Small intestine (tissue), 7 donors: ENCODE measurements at regions not wholly inside any gene's neighbourhood (a gene's known extent, or its start where the extent isn't known, plus 50 kb on each side); places are given as distances from the start of the nearest gene placed in this dataset.
"Not testable (repeated sequence)": the region's sequence is repeated elsewhere in the genome, so short reads cannot be mapped to it uniquely, and the experiment has no call there.

Experiments used
- DNase-seq, 2 donors: peaks; one replicate each; pipeline versions ENCODE4 v3.0.0 to v3.0.0-alpha.2; 2013
- FAIRE-seq: peaks from 2 replicates; lab custom pipeline; 2012; peaks lifted over from hg19 to GRCh38; lab: Jason Lieb, UNC
- H3K27ac ChIP-seq, 3 donors: one replicate each; pipeline ENCODE4 v1.5.1; 2013; ENCODE audit warnings: low read length in 2 of 3, mild to moderate bottlenecking in 2 of 3, control low read depth in 1 of 3, inconsistent platforms in 1 of 3, low read depth in 1 of 3, moderate library complexity in 1 of 3
- H3K27me3 ChIP-seq, 3 donors: one replicate each; pipeline ENCODE4 v1.6.1; 2013; ENCODE audit warnings: low read length in 3 of 3, inconsistent platforms in 1 of 3; ENCODE audit not compliant: control insufficient read depth in 3 of 3, insufficient read depth in 3 of 3
- H3K36me3 ChIP-seq, 3 donors: one replicate each; pipeline ENCODE4 v1.6.1; 2013; ENCODE audit warnings: low read length in 3 of 3, inconsistent platforms in 1 of 3, low read depth in 1 of 3, mild to moderate bottlenecking in 1 of 3, moderate library complexity in 1 of 3; ENCODE audit not compliant: control insufficient read depth in 3 of 3, insufficient read depth in 2 of 3
- H3K4me1 ChIP-seq, 3 donors: one replicate each; pipeline ENCODE4 v1.6.1; 2013; ENCODE audit warnings: low read length in 2 of 3, inconsistent platforms in 1 of 3, low read depth in 1 of 3, mild to moderate bottlenecking in 1 of 3, moderate library complexity in 1 of 3; ENCODE audit not compliant: control insufficient read depth in 3 of 3, insufficient read depth in 2 of 3
- H3K4me3 ChIP-seq, 3 donors: one replicate each; pipeline ENCODE4 v1.5.1; 2013; ENCODE audit warnings: low read length in 3 of 3, control low read depth in 1 of 3, inconsistent platforms in 1 of 3, low read depth in 1 of 3, mild to moderate bottlenecking in 1 of 3, moderate library complexity in 1 of 3
- H3K9me3 ChIP-seq, 2 donors: one replicate each; pipeline ENCODE4 v1.6.1; 2013; ENCODE audit warnings: low read depth in 1 of 2, low read length in 1 of 2; ENCODE audit not compliant: control insufficient read depth in 2 of 2, insufficient read depth in 1 of 2
- WGBS, 3 donors: extraction: QIAGEN DNeasy Blood & Tissue Kit; methylation state at CpG; one replicate each; pipeline ENCODE4 v1.1.7; 2013; 5-methylcytosine and 5-hydroxymethylcytosine counted together
- donor health status: healthy with polysubstance abuse.
- donor health status: control.
- donor health status: control.
- donor health status: Bipolar disorder and iron deficiency.
- donor health status: healthy.

DNA sequence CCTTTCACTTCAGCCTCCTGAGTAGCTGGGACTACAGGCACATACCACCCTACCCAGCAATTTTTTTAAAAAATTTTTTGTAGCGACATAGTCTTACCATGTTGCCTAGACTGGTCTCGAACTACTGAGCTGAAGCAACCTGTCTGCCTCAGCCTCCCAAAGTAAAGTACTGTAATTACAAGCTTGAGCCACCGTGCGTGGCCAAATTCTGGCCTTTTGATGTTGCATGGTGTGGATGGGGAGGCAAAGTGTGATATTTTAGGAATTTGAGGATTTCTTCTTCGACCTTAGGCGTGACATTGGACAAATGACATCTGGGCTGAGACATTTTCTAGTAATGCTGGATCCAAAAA is 81.8 kb downstream of the SYT15B start:
- H3K4me3 ChIP-seq, FAIRE-seq: not testable (repeated sequence)
- no CpG with 5 or more reads among the region's 6 CpGs for WGBS, 3 donors

DNA sequence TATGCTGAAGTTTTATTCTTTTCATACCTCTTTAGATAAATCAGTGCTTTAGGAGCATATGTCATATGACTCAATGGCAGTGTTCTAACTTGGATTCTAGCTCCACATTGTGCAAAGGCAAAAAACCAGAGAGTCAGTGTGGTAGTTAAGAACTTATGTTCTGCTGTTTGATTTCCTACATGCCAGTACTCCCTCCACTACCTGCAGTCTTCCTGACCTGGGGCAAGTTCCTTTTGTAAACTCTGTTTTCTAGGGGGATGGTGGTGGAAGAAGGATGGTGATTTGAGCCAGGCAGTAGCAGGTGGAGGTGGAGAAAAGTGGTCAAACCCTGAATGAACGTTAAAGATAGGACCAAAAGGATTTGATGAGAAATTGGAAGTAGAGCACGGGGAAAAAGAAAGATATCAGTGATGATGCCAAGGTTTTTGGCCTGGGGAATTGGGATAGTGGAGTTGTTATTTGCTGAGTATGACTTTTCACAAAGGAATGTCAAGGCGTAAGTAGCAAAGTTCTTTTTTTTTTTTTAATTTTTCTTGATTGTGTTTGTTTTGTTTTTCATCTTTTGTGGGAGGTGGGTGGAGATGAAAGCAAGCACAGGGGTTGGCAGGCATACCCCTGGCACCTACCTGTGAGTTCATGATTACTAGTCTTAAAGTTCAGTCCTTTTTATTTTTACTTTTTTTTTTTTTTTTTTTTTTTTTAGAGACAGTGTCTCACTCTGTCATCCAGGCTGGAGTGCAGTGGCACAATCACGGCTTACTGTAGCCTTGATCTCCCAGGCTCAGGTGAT is 82.3 kb downstream of the SYT15B start:
- H3K36me3 ChIP-seq, H3K27ac ChIP-seq, H3K4me1 ChIP-seq, DNase-seq, H3K4me3 ChIP-seq, H3K9me3 ChIP-seq, H3K27me3 ChIP-seq: not testable (repeated sequence)
- 51 to 58% (median 56%) methylated on average over 2 to 3 of the region's 4 CpGs for WGBS, 3 donors
- FAIRE-seq = peak; percentile 5

More for the DNA sequence above, 81.8 kb downstream of the SYT15B start:
- DNase-seq, H3K9me3 ChIP-seq, H3K4me1 ChIP-seq, H3K27ac ChIP-seq, H3K27me3 ChIP-seq, H3K36me3 ChIP-seq: not testable (repeated sequence)

DNA sequence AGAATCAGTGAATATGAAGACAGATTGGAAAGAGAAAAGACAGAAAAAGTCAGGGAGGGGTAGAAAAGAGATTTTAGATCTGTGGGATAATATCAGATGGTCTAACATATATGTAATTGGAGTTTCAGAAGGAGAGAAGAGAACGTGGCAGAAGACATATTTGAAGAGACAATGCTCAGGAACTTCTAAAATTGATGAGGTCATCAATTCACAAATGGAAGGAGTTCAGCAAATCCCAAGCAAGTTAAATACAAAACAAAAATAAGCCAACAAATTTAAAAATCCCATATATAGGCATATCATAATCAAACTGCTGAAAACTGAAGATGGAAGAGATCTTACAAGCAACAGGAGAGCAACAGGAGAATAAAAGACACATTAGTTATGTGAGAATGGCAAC is 87.3 kb downstream of the SYT15B start:
- H3K36me3 ChIP-seq, H3K27ac ChIP-seq, H3K4me3 ChIP-seq, H3K27me3 ChIP-seq, DNase-seq, H3K9me3 ChIP-seq, H3K4me1 ChIP-seq: not testable (repeated sequence)
- no CpG with 5 or more reads among the region's 1 CpG for WGBS, 3 donors
- peak; percentile 73 for FAIRE-seq

DNA sequence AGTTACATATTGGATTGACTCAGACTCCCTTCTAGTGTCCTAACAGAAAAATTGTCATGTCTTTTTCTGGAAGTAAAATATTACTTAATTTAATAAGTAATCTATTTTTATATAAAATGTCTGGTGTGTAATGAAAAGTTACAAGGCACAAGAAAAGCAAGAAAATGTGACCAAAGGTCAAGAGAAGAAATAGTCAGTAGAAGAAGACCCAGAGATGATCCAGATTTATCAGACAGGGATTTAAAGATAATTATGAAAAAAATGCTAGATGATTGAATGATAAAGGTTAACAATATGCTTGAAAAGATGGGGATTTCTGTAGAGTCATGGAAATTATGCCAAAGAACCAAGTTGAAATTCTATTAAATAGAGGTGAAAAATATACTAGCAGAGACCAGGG is 87.8 kb downstream of the SYT15B start:
- H3K27me3 ChIP-seq, H3K4me1 ChIP-seq, H3K36me3 ChIP-seq, DNase-seq, H3K27ac ChIP-seq, H3K9me3 ChIP-seq, H3K4me3 ChIP-seq: not testable (repeated sequence)
- peak; percentile 26 for FAIRE-seq

DNA sequence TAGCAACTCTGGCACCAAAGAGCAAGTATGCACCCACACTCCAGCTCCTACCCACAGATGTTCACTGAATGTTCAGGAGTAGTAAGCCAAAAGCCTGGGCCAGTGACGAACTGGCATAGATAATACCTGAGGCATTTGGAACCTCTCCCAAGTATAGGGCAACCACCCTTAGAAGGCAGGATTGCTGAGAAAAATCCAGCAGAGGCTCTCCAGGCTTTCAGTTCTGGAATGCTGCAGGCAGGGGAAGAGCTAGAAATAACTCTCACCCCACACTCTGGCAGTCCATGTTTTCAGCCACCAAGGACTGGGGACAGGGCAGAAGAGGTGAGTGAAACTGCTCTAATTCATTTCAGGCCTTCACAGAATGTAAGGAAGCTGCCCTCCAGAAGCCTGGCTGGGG is 90.3 kb downstream of the SYT15B start:
- not testable (repeated sequence) for H3K36me3 ChIP-seq, H3K27ac ChIP-seq, H3K4me3 ChIP-seq, H3K4me1 ChIP-seq, FAIRE-seq, H3K27me3 ChIP-seq, H3K9me3 ChIP-seq, DNase-seq
- no CpG with 5 or more reads among the region's 1 CpG for WGBS, 3 donors

DNA sequence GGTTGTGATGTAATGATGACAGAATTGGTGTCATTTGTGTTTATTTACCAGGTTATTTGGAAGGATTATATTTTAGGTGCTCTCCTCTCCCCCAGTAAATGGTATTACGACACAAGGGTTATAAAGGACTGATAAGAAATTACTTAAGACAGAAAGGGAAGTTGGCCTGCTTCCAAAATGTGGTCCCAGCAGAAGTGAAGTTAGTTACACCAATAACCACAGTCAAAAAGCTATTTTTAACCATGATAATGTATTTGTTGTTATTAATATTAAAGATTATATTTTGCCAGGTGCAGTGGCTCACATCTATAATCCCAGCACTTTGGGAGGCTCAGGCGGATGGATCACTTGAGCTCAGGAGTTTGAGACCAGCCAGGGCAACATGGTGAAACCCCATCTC is 92.5 kb downstream of the SYT15B start:
- DNase-seq, H3K4me3 ChIP-seq, H3K9me3 ChIP-seq, H3K27me3 ChIP-seq, H3K36me3 ChIP-seq, H3K4me1 ChIP-seq, H3K27ac ChIP-seq, FAIRE-seq: not testable (repeated sequence)
- 50 to 63% (median 60%) methylated on average over 1 of the region's 2 CpGs for WGBS, 3 donors

DNA sequence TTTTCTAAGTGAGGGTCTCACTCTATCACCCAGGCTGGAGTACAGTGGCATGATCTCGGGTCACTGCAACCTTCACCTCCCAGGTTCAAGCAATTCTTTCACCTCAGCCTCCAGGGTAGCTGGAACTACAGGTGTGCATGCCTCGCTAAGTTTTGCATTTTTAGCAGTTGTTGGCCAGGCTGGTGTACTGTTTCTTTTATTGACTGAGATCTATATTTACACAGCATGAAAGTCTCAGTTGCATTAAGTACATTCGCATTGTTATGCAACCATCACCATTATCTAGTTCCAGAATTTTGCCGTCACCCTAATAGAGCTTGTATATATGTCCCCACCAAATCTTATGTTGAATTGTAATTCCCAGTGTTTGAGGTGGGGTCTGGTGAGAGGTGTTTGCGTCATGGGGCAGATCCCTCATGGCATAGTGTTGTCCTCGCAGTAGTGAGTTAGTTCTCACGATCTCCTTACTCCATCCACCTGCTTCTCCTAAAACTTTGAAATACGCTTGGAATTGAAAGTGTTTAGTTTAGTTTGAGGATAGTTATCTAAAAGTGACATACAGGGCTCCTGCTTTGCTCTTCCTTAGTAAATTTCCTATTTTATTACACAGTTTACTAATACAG is 101.3 kb downstream of the SYT15B start:
- H3K4me1 ChIP-seq, H3K36me3 ChIP-seq, H3K9me3 ChIP-seq, H3K27me3 ChIP-seq, DNase-seq, H3K27ac ChIP-seq, FAIRE-seq, H3K4me3 ChIP-seq: not testable (repeated sequence)
- WGBS, 3 donors = 83 to 93% (median 89%) methylated on average over 3 of the region's 8 CpGs

DNA sequence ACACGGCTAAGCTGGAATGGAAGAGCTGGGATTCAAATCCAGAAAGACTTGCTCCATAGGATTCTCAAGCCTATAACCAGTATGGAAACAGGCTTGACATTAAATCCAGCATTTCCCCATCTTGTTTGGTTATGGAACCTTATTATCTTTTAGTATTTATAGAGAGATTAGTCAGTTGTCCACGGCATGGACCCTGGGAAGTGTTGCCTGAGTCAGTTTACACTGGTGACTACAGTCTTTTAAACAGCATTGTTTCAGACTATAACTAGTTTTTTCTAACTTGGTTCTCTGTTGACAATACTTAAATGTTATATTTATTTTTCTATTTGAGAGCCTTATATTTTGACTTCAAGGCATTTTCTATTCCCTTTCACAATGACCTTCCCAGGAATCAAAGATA is 106.7 kb downstream of the SYT15B start:
- not testable (repeated sequence) for H3K27me3 ChIP-seq, H3K4me1 ChIP-seq, DNase-seq, H3K36me3 ChIP-seq, H3K9me3 ChIP-seq, H3K4me3 ChIP-seq, H3K27ac ChIP-seq
- no CpG with 5 or more reads among the region's 2 CpGs for WGBS, 3 donors
- FAIRE-seq = peak; percentile 74

DNA sequence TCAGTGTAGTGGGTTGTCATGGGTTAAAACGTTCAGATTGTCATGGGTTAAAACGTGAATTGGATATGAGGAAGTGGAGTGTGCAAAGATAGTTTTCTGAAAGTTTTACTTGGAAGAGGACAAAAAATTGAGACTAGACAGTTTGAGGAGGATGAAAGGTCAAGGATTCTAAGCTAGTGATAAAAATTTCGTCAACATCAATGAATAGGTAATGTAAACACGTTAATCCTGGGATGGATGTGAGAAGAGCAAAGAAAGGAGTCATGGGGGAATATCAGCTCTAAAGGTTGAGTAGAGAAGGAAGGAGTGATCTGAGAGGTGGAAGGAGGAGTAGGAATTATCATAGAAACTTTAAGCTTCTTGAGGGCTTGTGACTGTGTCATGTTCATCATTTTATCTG is 109.2 kb downstream of the SYT15B start:
- FAIRE-seq, H3K9me3 ChIP-seq: not testable (repeated sequence)
- WGBS, 3 donors = 14 to 54% (median 51%) methylated on average over 2 of the region's 4 CpGs

More for the DNA sequence above, 109.2 kb downstream of the SYT15B start:
- not testable (repeated sequence) for H3K4me1 ChIP-seq, H3K27ac ChIP-seq, H3K27me3 ChIP-seq, DNase-seq, H3K4me3 ChIP-seq, H3K36me3 ChIP-seq
